Right lobe of liver (tissue), 4 donors: ENCODE measurements at regions not wholly inside any gene's neighbourhood (a gene's known extent, or its start where the extent isn't known, plus 50 kb on each side); places are given as distances from the start of the nearest gene placed in this dataset.

Experiments used
- POLR2A ChIP-seq: fragments of 450-650 bp; IDR thresholded peaks from one replicate; pipeline ENCODE4 v1.6.1; 2017; ENCODE audit warnings: antibody characterized with exemption, mild to moderate bottlenecking
- TF ChIP-seq, protein P1 (sequence below), 4 donors: fragments of 200-600 bp in 3 of 4; fragments of 450-650 bp in 1 of 4; IDR thresholded peaks; one replicate each; pipeline versions ENCODE4 v1.5.1 to v1.8.0; 2016 to 2022; ENCODE audit warnings: antibody characterized with exemption in 4 of 4, mild to moderate bottlenecking in 2 of 4
- donor health status: DM: no; HTN: no; CAD: no.
- donor health status: DM: no; HTN: no; CAD: no.
- donor health status: DM: no; HTN: yes; CAD: no.

DNA sequence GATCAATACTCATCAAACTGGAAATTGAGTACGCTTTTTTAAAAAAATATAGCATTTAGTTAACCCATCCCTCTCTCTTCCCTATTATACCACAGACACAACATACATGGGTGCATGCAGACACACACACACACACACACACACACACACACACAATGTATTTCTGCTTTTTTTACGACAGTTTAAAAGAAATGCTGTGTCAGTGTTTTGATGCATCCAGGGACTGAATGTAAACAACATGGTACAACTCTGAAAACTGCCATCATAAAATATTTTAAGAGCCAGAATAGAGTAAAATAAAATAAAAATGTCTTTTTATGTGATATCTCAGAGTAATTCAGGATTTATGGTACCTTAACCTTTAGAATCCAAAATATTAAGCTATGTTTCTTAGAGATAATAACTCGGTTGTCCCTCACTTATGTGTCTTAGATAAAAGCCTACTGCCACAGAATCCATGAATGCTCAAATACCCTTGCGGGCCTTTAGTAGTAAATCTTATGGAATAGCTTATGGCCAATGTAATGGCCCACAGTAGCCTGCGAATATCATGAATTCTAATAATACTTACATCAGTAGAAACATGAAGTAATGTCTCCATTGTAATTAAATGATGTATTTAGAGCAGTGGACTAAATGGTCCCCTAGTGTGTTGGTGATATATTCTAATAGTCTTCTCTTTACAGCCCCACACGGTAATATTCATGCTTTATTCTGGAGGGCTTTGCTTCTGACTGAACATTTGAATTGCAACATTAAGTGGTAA, 251.6 kb upstream of the FIGN start:
- TF ChIP-seq POLR2A = no peak
- TF ChIP-seq, protein P1, sequence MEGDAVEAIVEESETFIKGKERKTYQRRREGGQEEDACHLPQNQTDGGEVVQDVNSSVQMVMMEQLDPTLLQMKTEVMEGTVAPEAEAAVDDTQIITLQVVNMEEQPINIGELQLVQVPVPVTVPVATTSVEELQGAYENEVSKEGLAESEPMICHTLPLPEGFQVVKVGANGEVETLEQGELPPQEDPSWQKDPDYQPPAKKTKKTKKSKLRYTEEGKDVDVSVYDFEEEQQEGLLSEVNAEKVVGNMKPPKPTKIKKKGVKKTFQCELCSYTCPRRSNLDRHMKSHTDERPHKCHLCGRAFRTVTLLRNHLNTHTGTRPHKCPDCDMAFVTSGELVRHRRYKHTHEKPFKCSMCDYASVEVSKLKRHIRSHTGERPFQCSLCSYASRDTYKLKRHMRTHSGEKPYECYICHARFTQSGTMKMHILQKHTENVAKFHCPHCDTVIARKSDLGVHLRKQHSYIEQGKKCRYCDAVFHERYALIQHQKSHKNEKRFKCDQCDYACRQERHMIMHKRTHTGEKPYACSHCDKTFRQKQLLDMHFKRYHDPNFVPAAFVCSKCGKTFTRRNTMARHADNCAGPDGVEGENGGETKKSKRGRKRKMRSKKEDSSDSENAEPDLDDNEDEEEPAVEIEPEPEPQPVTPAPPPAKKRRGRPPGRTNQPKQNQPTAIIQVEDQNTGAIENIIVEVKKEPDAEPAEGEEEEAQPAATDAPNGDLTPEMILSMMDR (IDR thresholded peaks at IDR 0.05) = no peak
